ENCODE measurements at regions not wholly inside any gene's neighbourhood (a gene's known extent, or its start where the extent isn't known, plus 50 kb on each side); places are given as distances from the start of the nearest gene placed in this dataset.

DNA sequence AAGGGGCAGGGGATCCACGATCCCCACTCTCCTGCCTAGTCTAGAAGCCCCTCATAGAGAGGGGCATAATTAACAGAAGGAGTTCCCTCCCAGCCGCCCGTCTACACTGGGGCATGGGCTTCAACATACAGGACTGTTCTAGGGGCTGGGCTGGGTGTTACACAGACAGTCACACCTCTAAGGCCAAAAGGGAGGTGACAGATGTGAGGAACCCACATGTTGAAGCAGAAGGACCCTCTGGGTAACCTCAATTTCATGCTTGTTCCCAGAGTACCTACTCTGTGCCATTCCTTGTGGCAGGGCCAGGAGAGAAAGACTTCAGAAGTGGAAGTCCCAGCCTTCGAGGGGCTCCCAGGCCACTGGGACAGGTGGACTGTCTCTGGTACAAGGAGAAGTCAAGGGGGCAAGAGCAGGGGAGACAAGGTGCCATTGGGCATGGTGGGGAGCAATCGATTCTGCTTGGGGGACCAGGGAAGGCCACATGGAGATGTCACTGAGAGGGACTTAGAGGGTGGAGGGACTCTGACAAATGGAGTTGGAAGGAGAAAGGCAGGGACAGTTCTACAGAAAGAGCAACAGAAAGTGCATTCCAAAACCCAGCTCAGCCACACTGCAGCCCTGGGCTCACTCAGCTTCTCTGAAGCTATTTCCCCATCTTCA, 71.3 kb downstream of the CPN2 start:
- TF ChIP-seq POLR2AphosphoS5 (IDR thresholded peaks at IDR 0.05; ENCODE audit: low read depth) (no peak), GABPA (IDR thresholded peaks at IDR 0.05; ENCODE audit: low read depth) (no peak)
- TF ChIP-seq, protein P1, sequence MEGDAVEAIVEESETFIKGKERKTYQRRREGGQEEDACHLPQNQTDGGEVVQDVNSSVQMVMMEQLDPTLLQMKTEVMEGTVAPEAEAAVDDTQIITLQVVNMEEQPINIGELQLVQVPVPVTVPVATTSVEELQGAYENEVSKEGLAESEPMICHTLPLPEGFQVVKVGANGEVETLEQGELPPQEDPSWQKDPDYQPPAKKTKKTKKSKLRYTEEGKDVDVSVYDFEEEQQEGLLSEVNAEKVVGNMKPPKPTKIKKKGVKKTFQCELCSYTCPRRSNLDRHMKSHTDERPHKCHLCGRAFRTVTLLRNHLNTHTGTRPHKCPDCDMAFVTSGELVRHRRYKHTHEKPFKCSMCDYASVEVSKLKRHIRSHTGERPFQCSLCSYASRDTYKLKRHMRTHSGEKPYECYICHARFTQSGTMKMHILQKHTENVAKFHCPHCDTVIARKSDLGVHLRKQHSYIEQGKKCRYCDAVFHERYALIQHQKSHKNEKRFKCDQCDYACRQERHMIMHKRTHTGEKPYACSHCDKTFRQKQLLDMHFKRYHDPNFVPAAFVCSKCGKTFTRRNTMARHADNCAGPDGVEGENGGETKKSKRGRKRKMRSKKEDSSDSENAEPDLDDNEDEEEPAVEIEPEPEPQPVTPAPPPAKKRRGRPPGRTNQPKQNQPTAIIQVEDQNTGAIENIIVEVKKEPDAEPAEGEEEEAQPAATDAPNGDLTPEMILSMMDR (IDR thresholded peaks at IDR 0.05; ENCODE audit: insufficient read depth, low read length), result no peak
- TF ChIP-seq, protein P2, sequence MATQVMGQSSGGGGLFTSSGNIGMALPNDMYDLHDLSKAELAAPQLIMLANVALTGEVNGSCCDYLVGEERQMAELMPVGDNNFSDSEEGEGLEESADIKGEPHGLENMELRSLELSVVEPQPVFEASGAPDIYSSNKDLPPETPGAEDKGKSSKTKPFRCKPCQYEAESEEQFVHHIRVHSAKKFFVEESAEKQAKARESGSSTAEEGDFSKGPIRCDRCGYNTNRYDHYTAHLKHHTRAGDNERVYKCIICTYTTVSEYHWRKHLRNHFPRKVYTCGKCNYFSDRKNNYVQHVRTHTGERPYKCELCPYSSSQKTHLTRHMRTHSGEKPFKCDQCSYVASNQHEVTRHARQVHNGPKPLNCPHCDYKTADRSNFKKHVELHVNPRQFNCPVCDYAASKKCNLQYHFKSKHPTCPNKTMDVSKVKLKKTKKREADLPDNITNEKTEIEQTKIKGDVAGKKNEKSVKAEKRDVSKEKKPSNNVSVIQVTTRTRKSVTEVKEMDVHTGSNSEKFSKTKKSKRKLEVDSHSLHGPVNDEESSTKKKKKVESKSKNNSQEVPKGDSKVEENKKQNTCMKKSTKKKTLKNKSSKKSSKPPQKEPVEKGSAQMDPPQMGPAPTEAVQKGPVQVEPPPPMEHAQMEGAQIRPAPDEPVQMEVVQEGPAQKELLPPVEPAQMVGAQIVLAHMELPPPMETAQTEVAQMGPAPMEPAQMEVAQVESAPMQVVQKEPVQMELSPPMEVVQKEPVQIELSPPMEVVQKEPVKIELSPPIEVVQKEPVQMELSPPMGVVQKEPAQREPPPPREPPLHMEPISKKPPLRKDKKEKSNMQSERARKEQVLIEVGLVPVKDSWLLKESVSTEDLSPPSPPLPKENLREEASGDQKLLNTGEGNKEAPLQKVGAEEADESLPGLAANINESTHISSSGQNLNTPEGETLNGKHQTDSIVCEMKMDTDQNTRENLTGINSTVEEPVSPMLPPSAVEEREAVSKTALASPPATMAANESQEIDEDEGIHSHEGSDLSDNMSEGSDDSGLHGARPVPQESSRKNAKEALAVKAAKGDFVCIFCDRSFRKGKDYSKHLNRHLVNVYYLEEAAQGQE (IDR thresholded peaks at IDR 0.05; ENCODE audit: insufficient replicate concordance, low read depth), result no peak

All from HL-60 (cell line).